ENCODE measurements at regions not wholly inside any gene's neighbourhood (a gene's known extent, or its start where the extent isn't known, plus 50 kb on each side); places are given as distances from the start of the nearest gene placed in this dataset.

GRCh38 chr3:153320585-153321128 is 158.6 kb downstream of the RAP2B start (continued):
- TF ChIP-seq ZNF280D (tag by site-specific recombination; IDR thresholded peaks at IDR 0.05) (no peak), SCRT2 (tag by site-specific recombination; IDR thresholded peaks at IDR 0.05) (no peak), ZIC2 (tag by site-specific recombination; IDR thresholded peaks at IDR 0.05) (no peak)

- Histone ChIP-seq H3K36me3 (ENCODE audit: control insufficient read depth in 2 of 2, insufficient read depth in 1 of 2, low read length in 2 of 2) (no peaks in the 10 kb centered on the region), H3K4me1 (ENCODE audit: control insufficient read depth, insufficient read depth, low read length) (no peaks in the 10 kb centered on the region), H3K27ac (ENCODE audit: extremely low read depth, low read depth, low read length) (no peak overlapping the region), H3K4me3 (ENCODE audit: low read depth, low read length) (no peak overlapping the region), H3K9me3 (ENCODE audit: control insufficient read depth, insufficient read depth, low read depth, low read length) (no peaks in the 10 kb centered on the region)
- CTCF ChIA-PET = no interaction called here
- no peak for TF ChIP-seq ZNF518A (tag by site-specific recombination; conservative IDR thresholded peaks at IDR 0.05; ENCODE audit: low read depth)
- TF ChIP-seq ZNF626 (tag by site-specific recombination; IDR thresholded peaks at IDR 0.05) = no peak
- POLR2A ChIA-PET = no interaction called here
Measured at GRCh38 chr3:153328690-153329089, 166.7 kb downstream of the RAP2B start.

- no peaks in the 10 kb centered on the region for H3K4me1 ChIP-seq (ENCODE audit: control insufficient read depth, insufficient read depth, low read length)
- ChIA-PET POLR2A (no interaction called here), CTCF (no interaction called here)
- H3K36me3 ChIP-seq (ENCODE audit: control insufficient read depth in 2 of 2, insufficient read depth in 1 of 2, low read length in 2 of 2) = no peaks in the 10 kb centered on the region
- H3K4me3 ChIP-seq (ENCODE audit: low read depth, low read length) = no peak overlapping the region
- no peaks in the 10 kb centered on the region for H3K9me3 ChIP-seq (ENCODE audit: control insufficient read depth, insufficient read depth, low read depth, low read length)
- no peak overlapping the region for H3K27ac ChIP-seq (ENCODE audit: extremely low read depth, low read depth, low read length)
- no peak for TF ChIP-seq ZNF837 (tag by site-specific recombination; IDR thresholded peaks at IDR 0.05)
- TF ChIP-seq OSR2 (tag by site-specific recombination; IDR thresholded peaks at IDR 0.05) = no peak
- no peak for TF ChIP-seq ZBTB44 (tag by site-specific recombination; IDR thresholded peaks at IDR 0.05)
- TF ChIP-seq ZNF398 (tag by site-specific recombination; IDR thresholded peaks at IDR 0.05) = no peak
- TF ChIP-seq ZNF146 (tag by site-specific recombination; IDR thresholded peaks at IDR 0.05) = no peak
- no peak for TF ChIP-seq ZNF623 (tag by site-specific recombination; IDR thresholded peaks at IDR 0.05)
- TF ChIP-seq ZNF248 (tag by site-specific recombination; IDR thresholded peaks at IDR 0.05) = no peak
- TF ChIP-seq ZBTB10 (tag by site-specific recombination; IDR thresholded peaks at IDR 0.05) = no peak
- TF ChIP-seq KLF8 (tag by site-specific recombination; IDR thresholded peaks at IDR 0.05) = no peak
- TF ChIP-seq GLIS2 (tag by site-specific recombination; IDR thresholded peaks at IDR 0.05) = no peak
- no peak for TF ChIP-seq PATZ1 (tag by site-specific recombination; IDR thresholded peaks at IDR 0.05)
- TF ChIP-seq FEZF1 (tag by site-specific recombination; IDR thresholded peaks at IDR 0.05) = no peak
Measured at GRCh38 chr3:153330901-153331300, 168.9 kb downstream of the RAP2B start.

All from HEK293 (cell line).